ENCODE measurements at regions not wholly inside any gene's neighbourhood (a gene's known extent, or its start where the extent isn't known, plus 50 kb on each side); places are given as distances from the start of the nearest gene placed in this dataset.
"Not testable (repeated sequence)": the region's sequence is repeated elsewhere in the genome, so short reads cannot be mapped to it uniquely, and the experiment has no call there.

DNA sequence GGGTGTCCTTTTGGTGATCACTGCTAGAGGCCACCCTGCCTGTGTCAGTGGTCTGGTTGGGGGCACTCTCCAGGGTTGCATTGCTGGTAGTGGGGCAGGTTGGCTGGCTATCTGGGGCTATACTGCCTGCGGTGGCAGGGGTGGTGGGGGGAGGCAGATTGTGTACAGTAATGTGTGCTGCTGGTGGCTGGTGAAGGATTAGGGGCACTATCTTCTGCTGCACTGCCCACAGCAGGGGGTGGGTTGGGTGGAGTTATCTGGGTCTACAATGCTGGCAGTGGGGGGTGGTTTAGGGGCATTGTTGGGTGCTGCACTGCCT, 204.0 kb upstream of the WSB1 start:
- no TSS peak for BruUV-seq (replicated peaks)
- H3K9me3 ChIP-seq (ENCODE audit: low read length), result no peaks in the 10 kb centered on the region
- no peak overlapping the region for H3K4me2 ChIP-seq (ENCODE audit: low read length)
- intact Hi-C loops (cut with micrococcal nuclease; ENCODE audit: unreplicated experiment), result no loop called here
- no peaks in the 10 kb centered on the region for H3K36me3 ChIP-seq (ENCODE audit: insufficient read depth, low read length)
- H3K9me2 ChIP-seq (ENCODE audit: insufficient read depth, low read length), result no peaks in the 10 kb centered on the region
- no peaks in the 10 kb centered on the region for H4K20me1 ChIP-seq (ENCODE audit: insufficient read depth, low read length)
- POLR2A ChIA-PET, result no interaction called here
- no peak overlapping the region for H3K4me3 ChIP-seq (ENCODE audit: low read depth, low read length, poor library complexity, severe bottlenecking)
- H3K27ac ChIP-seq (ENCODE audit: low read depth, low read length, poor library complexity, severe bottlenecking), result no peak overlapping the region
- no peak overlapping the region for H2AFZ ChIP-seq (ENCODE audit: low read length)
- CTCF ChIA-PET (ENCODE audit: unreplicated experiment), result no interaction called here
- no peaks in the 10 kb centered on the region for H3K79me2 ChIP-seq (ENCODE audit: insufficient read depth, low read depth, low read length)
- H3K4me1 ChIP-seq (ENCODE audit: insufficient read depth, low read length, poor library complexity, severe bottlenecking), result no peaks in the 10 kb centered on the region
- DNase-seq (ENCODE audit: low spot score), result no peak
- TF ChIP-seq EZH2phosphoT487 (IDR thresholded peaks at IDR 0.05; ENCODE audit: borderline replicate concordance, low read depth, low read length), result no peak
- TF ChIP-seq, protein P1, sequence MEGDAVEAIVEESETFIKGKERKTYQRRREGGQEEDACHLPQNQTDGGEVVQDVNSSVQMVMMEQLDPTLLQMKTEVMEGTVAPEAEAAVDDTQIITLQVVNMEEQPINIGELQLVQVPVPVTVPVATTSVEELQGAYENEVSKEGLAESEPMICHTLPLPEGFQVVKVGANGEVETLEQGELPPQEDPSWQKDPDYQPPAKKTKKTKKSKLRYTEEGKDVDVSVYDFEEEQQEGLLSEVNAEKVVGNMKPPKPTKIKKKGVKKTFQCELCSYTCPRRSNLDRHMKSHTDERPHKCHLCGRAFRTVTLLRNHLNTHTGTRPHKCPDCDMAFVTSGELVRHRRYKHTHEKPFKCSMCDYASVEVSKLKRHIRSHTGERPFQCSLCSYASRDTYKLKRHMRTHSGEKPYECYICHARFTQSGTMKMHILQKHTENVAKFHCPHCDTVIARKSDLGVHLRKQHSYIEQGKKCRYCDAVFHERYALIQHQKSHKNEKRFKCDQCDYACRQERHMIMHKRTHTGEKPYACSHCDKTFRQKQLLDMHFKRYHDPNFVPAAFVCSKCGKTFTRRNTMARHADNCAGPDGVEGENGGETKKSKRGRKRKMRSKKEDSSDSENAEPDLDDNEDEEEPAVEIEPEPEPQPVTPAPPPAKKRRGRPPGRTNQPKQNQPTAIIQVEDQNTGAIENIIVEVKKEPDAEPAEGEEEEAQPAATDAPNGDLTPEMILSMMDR (conservative IDR thresholded peaks at IDR 0.05; ENCODE audit: low read length), result no peak

DNA sequence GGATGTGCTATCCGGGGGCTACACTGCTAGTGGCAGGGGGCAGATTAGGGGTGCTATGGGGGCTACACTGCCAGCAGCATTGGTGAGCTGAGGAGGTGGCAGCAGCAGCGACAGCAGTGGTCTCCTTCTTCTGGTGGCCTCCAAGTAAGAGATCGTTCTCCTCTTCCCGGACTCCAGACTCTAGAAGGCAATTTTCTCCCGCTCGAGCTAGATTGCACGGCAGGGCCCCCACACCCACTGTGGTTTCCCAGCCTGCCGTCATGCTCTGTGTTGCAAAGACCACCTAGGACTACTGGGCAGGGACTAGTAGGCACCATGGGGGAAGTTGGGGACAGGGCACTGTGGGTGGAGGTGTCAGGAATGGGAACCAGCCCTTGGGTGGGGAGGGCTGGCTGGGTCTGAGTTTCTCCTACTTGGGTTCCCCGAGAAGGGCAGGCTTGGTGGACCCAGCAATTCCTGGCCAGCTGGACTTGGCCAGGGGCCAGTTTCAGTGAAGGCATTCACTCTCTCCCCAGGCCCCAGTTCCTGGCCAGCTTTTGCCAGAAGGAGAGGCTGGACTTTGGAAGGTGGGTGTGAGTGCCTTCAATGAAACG, 203.4 kb upstream of the WSB1 start:
- H2AFZ ChIP-seq (ENCODE audit: low read length); intact Hi-C loops (cut with micrococcal nuclease; ENCODE audit: unreplicated experiment); H3K9me2 ChIP-seq (ENCODE audit: insufficient read depth, low read length); CTCF ChIA-PET (ENCODE audit: unreplicated experiment); POLR2A ChIA-PET; H3K79me2 ChIP-seq (ENCODE audit: insufficient read depth, low read depth, low read length); H3K27ac ChIP-seq (ENCODE audit: low read depth, low read length, poor library complexity, severe bottlenecking); DNase-seq (ENCODE audit: low spot score); H3K9me3 ChIP-seq (ENCODE audit: low read length); BruUV-seq (replicated peaks); H3K4me3 ChIP-seq (ENCODE audit: low read depth, low read length, poor library complexity, severe bottlenecking); H3K36me3 ChIP-seq (ENCODE audit: insufficient read depth, low read length); H3K4me1 ChIP-seq (ENCODE audit: insufficient read depth, low read length, poor library complexity, severe bottlenecking); H4K20me1 ChIP-seq (ENCODE audit: insufficient read depth, low read length); H3K4me2 ChIP-seq (ENCODE audit: low read length): not testable (repeated sequence)

DNA sequence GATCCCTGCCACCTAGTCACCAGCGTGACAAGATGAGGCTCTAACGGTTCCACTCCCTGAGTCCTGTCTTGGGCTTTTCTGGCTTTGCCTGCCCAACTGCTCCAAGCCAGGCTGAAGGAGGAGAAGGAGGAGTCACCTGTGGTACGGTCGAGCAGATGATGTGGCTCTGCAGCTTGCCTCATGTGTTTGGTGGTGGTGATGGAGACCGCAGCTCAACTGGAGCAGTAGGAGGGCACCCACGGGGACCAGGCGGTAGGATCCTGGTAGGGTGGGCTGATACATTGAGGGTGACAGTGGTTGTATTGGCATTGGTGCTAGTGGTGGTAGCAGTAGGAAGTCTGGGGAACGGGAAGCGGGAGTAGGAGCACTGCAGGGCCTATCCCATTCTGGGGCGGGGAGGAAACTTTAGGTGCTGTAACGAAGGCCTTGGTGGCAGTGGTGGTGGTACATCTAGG, 202.8 kb upstream of the WSB1 start:
- Histone ChIP-seq H4K20me1 (ENCODE audit: insufficient read depth, low read length) (no peaks in the 10 kb centered on the region), H3K4me2 (ENCODE audit: low read length) (no peak overlapping the region), H3K4me1 (ENCODE audit: insufficient read depth, low read length, poor library complexity, severe bottlenecking) (no peaks in the 10 kb centered on the region), H3K79me2 (ENCODE audit: insufficient read depth, low read depth, low read length) (no peaks in the 10 kb centered on the region), H3K36me3 (ENCODE audit: insufficient read depth, low read length) (no peaks in the 10 kb centered on the region), H2AFZ (ENCODE audit: low read length) (no peak overlapping the region), H3K27ac (ENCODE audit: low read depth, low read length, poor library complexity, severe bottlenecking) (no peak overlapping the region), H3K9me3 (ENCODE audit: low read length) (no peaks in the 10 kb centered on the region), H3K4me3 (ENCODE audit: low read depth, low read length, poor library complexity, severe bottlenecking) (no peak overlapping the region), H3K9me2 (ENCODE audit: insufficient read depth, low read length) (no peaks in the 10 kb centered on the region)
- no peak for DNase-seq (ENCODE audit: low spot score)
- ChIA-PET CTCF (ENCODE audit: unreplicated experiment) (no interaction called here), POLR2A (no interaction called here)
- intact Hi-C loops (cut with micrococcal nuclease; ENCODE audit: unreplicated experiment), result no loop called here
- no TSS peak for BruUV-seq (replicated peaks)
- TF ChIP-seq, protein P1 (conservative IDR thresholded peaks at IDR 0.05; ENCODE audit: low read length), result no peak
- no peak for TF ChIP-seq EZH2phosphoT487 (IDR thresholded peaks at IDR 0.05; ENCODE audit: borderline replicate concordance, low read depth, low read length)

DNA sequence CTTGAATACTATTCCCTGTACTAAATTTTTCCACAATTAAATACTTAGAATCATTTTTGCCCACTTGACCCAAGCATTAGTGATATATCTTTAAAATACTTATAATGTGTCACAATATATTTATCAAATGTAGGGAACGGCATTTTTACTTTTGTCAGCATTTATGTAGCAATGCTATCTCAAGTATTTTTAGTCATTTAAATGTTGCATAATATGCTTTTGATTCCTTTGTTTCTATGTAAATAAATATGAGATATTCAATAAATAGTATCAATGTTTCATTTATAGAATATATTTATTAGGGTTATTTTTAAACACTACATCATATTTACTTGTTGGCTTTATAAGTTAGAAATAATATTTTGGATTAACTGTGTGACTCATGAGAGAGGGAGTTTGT, 199.7 kb upstream of the WSB1 start:
- BruUV-seq (replicated peaks); H3K36me3 ChIP-seq (ENCODE audit: insufficient read depth, low read length); CTCF ChIA-PET (ENCODE audit: unreplicated experiment); H3K4me2 ChIP-seq (ENCODE audit: low read length); H2AFZ ChIP-seq (ENCODE audit: low read length); H3K4me3 ChIP-seq (ENCODE audit: low read depth, low read length, poor library complexity, severe bottlenecking); DNase-seq (ENCODE audit: low spot score); H3K9me2 ChIP-seq (ENCODE audit: insufficient read depth, low read length); H4K20me1 ChIP-seq (ENCODE audit: insufficient read depth, low read length); intact Hi-C loops (cut with micrococcal nuclease; ENCODE audit: unreplicated experiment); POLR2A ChIA-PET; H3K4me1 ChIP-seq (ENCODE audit: insufficient read depth, low read length, poor library complexity, severe bottlenecking); H3K27ac ChIP-seq (ENCODE audit: low read depth, low read length, poor library complexity, severe bottlenecking); H3K79me2 ChIP-seq (ENCODE audit: insufficient read depth, low read depth, low read length); H3K9me3 ChIP-seq (ENCODE audit: low read length): not testable (repeated sequence)

DNA sequence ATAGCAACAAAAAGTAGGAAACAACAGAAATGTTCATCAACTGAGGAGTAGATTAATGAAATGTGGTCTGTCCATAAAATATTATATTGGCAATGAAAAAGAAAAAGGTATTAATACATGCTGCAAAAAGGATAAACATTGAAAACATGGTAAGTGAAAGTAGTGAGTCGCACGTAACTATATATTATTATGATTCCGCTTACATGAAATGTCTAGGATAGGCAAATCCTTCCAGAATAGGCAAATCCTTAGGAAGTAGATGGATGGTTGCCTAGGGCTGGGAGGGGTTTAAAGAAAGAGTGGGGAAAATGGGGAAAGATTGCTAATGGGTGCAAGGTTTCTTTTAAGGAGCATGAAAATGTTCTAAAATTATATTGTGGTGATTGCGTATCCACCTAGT, 198.1 kb upstream of the WSB1 start:
- intact Hi-C loops (cut with micrococcal nuclease; ENCODE audit: unreplicated experiment); BruUV-seq (replicated peaks); H3K9me2 ChIP-seq (ENCODE audit: insufficient read depth, low read length); CTCF ChIA-PET (ENCODE audit: unreplicated experiment); POLR2A ChIA-PET; H3K4me2 ChIP-seq (ENCODE audit: low read length); H4K20me1 ChIP-seq (ENCODE audit: insufficient read depth, low read length); H2AFZ ChIP-seq (ENCODE audit: low read length); H3K27ac ChIP-seq (ENCODE audit: low read depth, low read length, poor library complexity, severe bottlenecking); H3K4me1 ChIP-seq (ENCODE audit: insufficient read depth, low read length, poor library complexity, severe bottlenecking); H3K4me3 ChIP-seq (ENCODE audit: low read depth, low read length, poor library complexity, severe bottlenecking); DNase-seq (ENCODE audit: low spot score); H3K9me3 ChIP-seq (ENCODE audit: low read length); H3K79me2 ChIP-seq (ENCODE audit: insufficient read depth, low read depth, low read length); H3K36me3 ChIP-seq (ENCODE audit: insufficient read depth, low read length): not testable (repeated sequence)

All from OCI-LY7 (cell line).